Neural progenitor cell (in vitro differentiated cells): ENCODE measurements at regions not wholly inside any gene's neighbourhood (a gene's known extent, or its start where the extent isn't known, plus 50 kb on each side); places are given as distances from the start of the nearest gene placed in this dataset.

Experiments
- DNase-seq: peaks from one replicate; pipeline ENCODE4 v3.0.0-alpha.2; 2016; ENCODE audit warnings: low spot score
- H2AFZ ChIP-seq: fragments of 200-600 bp; sonication (generic); replicated peaks from 2 replicates; pipeline ENCODE4 v1.6.1; 2016; ENCODE audit warnings: antibody characterized with exemption
- H3F3A ChIP-seq: fragments of 200-600 bp; sonication (generic); 2 replicates; pipeline ENCODE4 v1.6.1; 2016; ENCODE audit warnings: antibody characterized with exemption, low read depth
- H3K27ac ChIP-seq: fragments of 200-600 bp; sonication (generic); 2 replicates; pipeline ENCODE4 v1.5.1; 2016; ENCODE audit warnings: mild to moderate bottlenecking
- H3K27me3 ChIP-seq: fragments of 200-600 bp; sonication (generic); 2 replicates; pipeline ENCODE4 v1.6.1; 2016; ENCODE audit warnings: mild to moderate bottlenecking, moderate library complexity
- H3K36me3 ChIP-seq: fragments of 200-600 bp; sonication (generic); 2 replicates; pipeline ENCODE4 v1.5.1; 2016
- H3K4me1 ChIP-seq: fragments of 200-600 bp; sonication (generic); 2 replicates; pipeline ENCODE4 v1.6.1; 2016; ENCODE audit warnings: mixed run types
- H3K4me2 ChIP-seq: fragments of 200-600 bp; sonication (generic); 2 replicates; pipeline ENCODE4 v1.6.1; 2016
- H3K4me3 ChIP-seq: fragments of 200-600 bp; sonication (generic); 2 replicates; pipeline ENCODE4 v1.5.1; 2016
- H3K79me2 ChIP-seq: fragments of 200-600 bp; sonication (generic); 2 replicates; pipeline ENCODE4 v1.6.1; 2016; ENCODE audit warnings: low read depth
- H3K9ac ChIP-seq: fragments of 200-600 bp; sonication (generic); 2 replicates; pipeline ENCODE4 v1.6.1; 2016
- H3K9me3 ChIP-seq: fragments of 200-600 bp; sonication (generic); 2 replicates; pipeline ENCODE4 v1.5.1; 2016; ENCODE audit warnings: low read depth
- H4K20me1 ChIP-seq: fragments of 200-600 bp; sonication (generic); 2 replicates; pipeline ENCODE4 v1.6.1; 2016; ENCODE audit warnings: low read depth
- H3K27ac Mint-ChIP-seq: 3 replicates; pipeline ENCODE4 v1.8.0; 2021; ENCODE audit warnings: mixed read lengths
- H3K27me3 Mint-ChIP-seq: 2 replicates; pipeline ENCODE4 v1.8.0; 2022; ENCODE audit warnings: low read depth, mild to moderate bottlenecking, inconsistent platforms, moderate library complexity, mixed read lengths; ENCODE audit not compliant: insufficient read depth
- H3K36me3 Mint-ChIP-seq: 3 replicates; pipeline ENCODE4 v1.8.0; 2021; ENCODE audit warnings: mixed read lengths
- H3K4me1 Mint-ChIP-seq: 3 replicates; pipeline ENCODE4 v1.8.0; 2021; ENCODE audit warnings: mixed read lengths
- H3K4me3 Mint-ChIP-seq: 3 replicates; pipeline ENCODE4 v1.8.0; 2021; ENCODE audit warnings: mild to moderate bottlenecking, moderate library complexity, mixed read lengths
- H3K9me3 Mint-ChIP-seq: 3 replicates; pipeline ENCODE4 v1.8.0; 2020; ENCODE audit warnings: mixed read lengths
- CTCF ChIP-seq: fragments of 200-600 bp; sonication (generic); IDR thresholded peaks from 2 replicates; pipeline ENCODE4 v1.5.1; 2017; ENCODE audit warnings: antibody characterized with exemption, mild to moderate bottlenecking
- EZH2 ChIP-seq: fragments of 200-600 bp; sonication (generic); IDR thresholded peaks from 2 replicates; pipeline ENCODE4 v1.6.1; 2017; ENCODE audit warnings: antibody characterized with exemption, mild to moderate bottlenecking, moderate library complexity
- EZH2phosphoT487 ChIP-seq: fragments of 200-600 bp; sonication (generic); IDR thresholded peaks from 2 replicates; pipeline ENCODE4 v1.6.1; 2017; ENCODE audit warnings: antibody characterized with exemption

- no peaks in the 10 kb centered on the region for H3K9me3 ChIP-seq
- DNase-seq = no peak
- no peak overlapping the region for H3K27ac ChIP-seq
- H3K27me3 ChIP-seq = no peaks in the 10 kb centered on the region
- H2AFZ ChIP-seq = no peak overlapping the region
- no peaks in the 10 kb centered on the region for H4K20me1 ChIP-seq
- no peak overlapping the region for H3K9ac ChIP-seq
- no peak for TF ChIP-seq EZH2phosphoT487
- no peak for TF ChIP-seq EZH2
- TF ChIP-seq CTCF = no peak
- no peaks in the 10 kb centered on the region for H3K79me2 ChIP-seq
- H3F3A ChIP-seq = peaks cover 3% of the 10 kb centered on the region
- no peaks in the 10 kb centered on the region for H3K4me1 ChIP-seq
- H3K4me3 ChIP-seq = no peak overlapping the region
- no peaks in the 10 kb centered on the region for H3K27me3 Mint-ChIP-seq
- H3K4me2 ChIP-seq = no peak overlapping the region
- H3K36me3 ChIP-seq = no peaks in the 10 kb centered on the region
- no peaks in the 10 kb centered on the region for H3K9me3 Mint-ChIP-seq
- no peak overlapping the region for H3K4me3 Mint-ChIP-seq
- H3K4me1 Mint-ChIP-seq = peaks cover 3% of the 10 kb centered on the region
- no peaks in the 10 kb centered on the region for H3K36me3 Mint-ChIP-seq
- no peak overlapping the region for H3K27ac Mint-ChIP-seq
Observed at GRCh38 chr13:76470991-76471390, 415.2 kb downstream of the KCTD12 start.

- no peak for TF ChIP-seq CTCF
- TF ChIP-seq EZH2 = no peak
- no peak for TF ChIP-seq EZH2phosphoT487
- Mint-ChIP-seq H3K9me3 (no peaks in the 10 kb centered on the region), H3K4me3 (no peak overlapping the region), H3K27ac (no peak overlapping the region), H3K4me1 (no peaks in the 10 kb centered on the region), H3K27me3 (no peaks in the 10 kb centered on the region), H3K36me3 (no peaks in the 10 kb centered on the region)
- Histone ChIP-seq H3K27ac (no peak overlapping the region), H3K4me2 (no peak overlapping the region), H3K9ac (no peak overlapping the region), H3K36me3 (no peaks in the 10 kb centered on the region), H3K27me3 (no peaks in the 10 kb centered on the region), H3K4me1 (no peaks in the 10 kb centered on the region), H2AFZ (no peak overlapping the region), H3K9me3 (no peaks in the 10 kb centered on the region), H4K20me1 (no peaks in the 10 kb centered on the region), H3K4me3 (no peak overlapping the region), H3F3A (no peaks in the 10 kb centered on the region), H3K79me2 (no peaks in the 10 kb centered on the region)
- DNase-seq = no peak
Observed at GRCh38 chr13:76466043-76466442, 420.2 kb downstream of the KCTD12 start.

- Histone ChIP-seq H3K4me2 (no peak overlapping the region), H4K20me1 (no peaks in the 10 kb centered on the region), H3K9me3 (no peaks in the 10 kb centered on the region), H3K4me3 (no peak overlapping the region), H3K36me3 (no peaks in the 10 kb centered on the region), H3K9ac (no peak overlapping the region), H2AFZ (no peak overlapping the region), H3K79me2 (no peaks in the 10 kb centered on the region), H3K27me3 (no peaks in the 10 kb centered on the region), H3F3A (no peaks in the 10 kb centered on the region), H3K4me1 (no peaks in the 10 kb centered on the region), H3K27ac (no peak overlapping the region)
- Mint-ChIP-seq H3K27me3 (no peaks in the 10 kb centered on the region), H3K4me1 (no peaks in the 10 kb centered on the region), H3K36me3 (no peaks in the 10 kb centered on the region), H3K27ac (no peak overlapping the region), H3K4me3 (no peak overlapping the region), H3K9me3 (no peaks in the 10 kb centered on the region)
- no peak for DNase-seq
- TF ChIP-seq CTCF (no peak), EZH2phosphoT487 (no peak), EZH2 (no peak)
Observed at GRCh38 chr13:76463314-76463713, 422.9 kb downstream of the KCTD12 start.

GRCh38 chr13:76461999-76462398, 424.2 kb downstream of the KCTD12 start:
- H3K9ac ChIP-seq = no peak overlapping the region
- H3K9me3 ChIP-seq = no peaks in the 10 kb centered on the region
- no peak overlapping the region for H3K27ac ChIP-seq
- DNase-seq = no peak
- H3F3A ChIP-seq = no peaks in the 10 kb centered on the region
- no peaks in the 10 kb centered on the region for H4K20me1 ChIP-seq
- H3K27me3 ChIP-seq = no peaks in the 10 kb centered on the region
- no peaks in the 10 kb centered on the region for H3K79me2 ChIP-seq
- H3K36me3 ChIP-seq = no peaks in the 10 kb centered on the region
- H3K4me2 ChIP-seq = no peak overlapping the region
- no peak overlapping the region for H3K27ac Mint-ChIP-seq
- no peak overlapping the region for H3K4me3 Mint-ChIP-seq
- TF ChIP-seq EZH2phosphoT487 (no peak), EZH2 (no peak), CTCF (no peak)
- no peak overlapping the region for H3K4me3 ChIP-seq
- H3K4me1 Mint-ChIP-seq = no peaks in the 10 kb centered on the region
- no peak overlapping the region for H2AFZ ChIP-seq
- no peaks in the 10 kb centered on the region for H3K27me3 Mint-ChIP-seq
- H3K36me3 Mint-ChIP-seq = no peaks in the 10 kb centered on the region
- no peaks in the 10 kb centered on the region for H3K9me3 Mint-ChIP-seq
- H3K4me1 ChIP-seq = no peaks in the 10 kb centered on the region
